SK-N-MC (cell line): ENCODE measurements at regions not wholly inside any gene's neighbourhood (a gene's known extent, or its start where the extent isn't known, plus 50 kb on each side); places are given as distances from the start of the nearest gene placed in this dataset.

Experiments used
- EZH2 ChIP-seq: fragments of 200-600 bp; sonication (generic); IDR thresholded peaks from one replicate; pipeline ENCODE4 v1.6.1; 2017; ENCODE audit warnings: antibody characterized with exemption
- FOXP2 ChIP-seq: optimal IDR thresholded peaks from 2 replicates; pipeline ENCODE3; 2011; ENCODE audit warnings: mild to moderate bottlenecking, moderate library complexity; ENCODE audit not compliant: insufficient read depth; ENCODE audit errors: extremely low read length, control extremely low read depth
- POLR2AphosphoS5 ChIP-seq: IDR thresholded peaks from 2 replicates; pipeline ENCODE4 v1.6.1; 2012; ENCODE audit warnings: mild to moderate bottlenecking, low read depth, low read length, borderline replicate concordance

DNA sequence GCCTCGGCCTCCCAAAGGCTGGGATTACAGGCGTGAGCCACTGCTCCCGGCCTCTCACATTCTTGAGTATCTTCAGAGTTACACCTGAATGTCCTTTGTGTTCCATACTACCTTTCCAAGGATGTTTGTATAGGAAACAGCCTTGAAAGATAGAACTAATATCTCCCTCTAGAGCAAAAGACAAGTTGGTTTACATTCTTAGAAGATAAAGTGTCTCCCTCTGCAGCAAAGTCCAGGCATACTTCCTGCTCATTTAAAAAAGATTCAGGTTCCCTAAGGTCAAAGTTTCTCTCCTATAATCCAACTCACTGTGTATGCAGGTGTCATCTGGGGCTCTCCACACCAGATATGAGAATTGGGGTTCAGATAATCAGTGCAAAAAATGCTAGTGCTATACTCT, 224.4 kb downstream of the TPBG start:
- no peak for TF ChIP-seq EZH2
- TF ChIP-seq POLR2AphosphoS5 = no peak
- TF ChIP-seq FOXP2 = no peak
